HL-60 (cell line): ENCODE measurements at regions not wholly inside any gene's neighbourhood (a gene's known extent, or its start where the extent isn't known, plus 50 kb on each side); places are given as distances from the start of the nearest gene placed in this dataset.

Experiments
- DNase-seq, 2 experiments: peaks; one replicate each; pipeline ENCODE4 v3.0.0-alpha.2; 2010 to 2020; ENCODE audit warnings: low read depth in 1 of 2, low spot score in 1 of 2
- H3K27ac ChIP-seq: fragments of 250-450 bp; sonication (Bioruptor Pico); replicated peaks from 2 replicates; pipeline ENCODE4 v1.5.1; 2020; ENCODE audit warnings: mild to moderate bottlenecking, moderate library complexity
- H3K27me3 ChIP-seq: fragments of 250-450 bp; sonication (Bioruptor Pico); 2 replicates; pipeline ENCODE4 v1.5.1; 2021; ENCODE audit warnings: mild to moderate bottlenecking, moderate library complexity; ENCODE audit not compliant: insufficient read depth, poor library complexity, severe bottlenecking
- H3K4me3 ChIP-seq: replicated peaks from 2 replicates; pipeline ENCODE4 v1.5.1; 2011; ENCODE audit warnings: mild to moderate bottlenecking, control low read depth, low read length; ENCODE audit not compliant: insufficient read depth
- GABPA ChIP-seq: IDR thresholded peaks from 2 replicates; pipeline ENCODE4 v1.6.1; 2012; ENCODE audit warnings: low read depth
- POLR2AphosphoS5 ChIP-seq: IDR thresholded peaks from 2 replicates; pipeline ENCODE4 v1.6.1; 2012; ENCODE audit warnings: low read depth
- SPI1 ChIP-seq: IDR thresholded peaks from 2 replicates; pipeline ENCODE4 v1.6.1; 2012; ENCODE audit warnings: low read depth, mild to moderate bottlenecking, borderline replicate concordance
- TF ChIP-seq, protein P1 (sequence below): IDR thresholded peaks from one replicate; pipeline ENCODE4 v1.5.1; 2011; ENCODE audit warnings: low read length, control low read depth, inconsistent platforms; ENCODE audit not compliant: insufficient read depth
- TF ChIP-seq, protein P2 (sequence below): IDR thresholded peaks from 2 replicates; pipeline ENCODE4 v1.6.1; 2012; ENCODE audit warnings: low read depth; ENCODE audit not compliant: insufficient replicate concordance

DNA sequence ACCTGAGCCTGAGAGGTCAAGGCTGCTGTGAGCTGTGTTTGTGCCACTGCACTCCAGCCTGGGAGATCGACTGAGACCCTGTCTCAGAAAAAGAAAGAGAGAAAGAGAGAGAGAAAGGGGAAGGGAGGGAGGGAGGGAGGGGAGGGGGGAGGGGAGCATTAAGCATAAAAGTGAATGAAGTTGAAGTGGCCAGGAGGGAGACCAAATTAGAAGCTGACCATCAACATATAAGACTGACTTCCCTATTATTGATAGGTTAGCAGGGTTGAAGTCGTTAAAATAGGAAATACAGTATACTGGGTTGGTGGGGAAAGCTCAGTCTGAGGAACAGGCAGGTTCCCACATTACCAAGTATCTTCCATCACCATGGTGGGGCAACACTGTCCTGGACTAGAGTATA lies 117.1 kb upstream of the MKLN1 start:
- Histone ChIP-seq H3K27me3 (no peaks in the 10 kb centered on the region), H3K4me3 (no peak overlapping the region), H3K27ac (no peak overlapping the region)
- TF ChIP-seq SPI1 (no peak), GABPA (no peak), POLR2AphosphoS5 (no peak)
- TF ChIP-seq, protein P1, sequence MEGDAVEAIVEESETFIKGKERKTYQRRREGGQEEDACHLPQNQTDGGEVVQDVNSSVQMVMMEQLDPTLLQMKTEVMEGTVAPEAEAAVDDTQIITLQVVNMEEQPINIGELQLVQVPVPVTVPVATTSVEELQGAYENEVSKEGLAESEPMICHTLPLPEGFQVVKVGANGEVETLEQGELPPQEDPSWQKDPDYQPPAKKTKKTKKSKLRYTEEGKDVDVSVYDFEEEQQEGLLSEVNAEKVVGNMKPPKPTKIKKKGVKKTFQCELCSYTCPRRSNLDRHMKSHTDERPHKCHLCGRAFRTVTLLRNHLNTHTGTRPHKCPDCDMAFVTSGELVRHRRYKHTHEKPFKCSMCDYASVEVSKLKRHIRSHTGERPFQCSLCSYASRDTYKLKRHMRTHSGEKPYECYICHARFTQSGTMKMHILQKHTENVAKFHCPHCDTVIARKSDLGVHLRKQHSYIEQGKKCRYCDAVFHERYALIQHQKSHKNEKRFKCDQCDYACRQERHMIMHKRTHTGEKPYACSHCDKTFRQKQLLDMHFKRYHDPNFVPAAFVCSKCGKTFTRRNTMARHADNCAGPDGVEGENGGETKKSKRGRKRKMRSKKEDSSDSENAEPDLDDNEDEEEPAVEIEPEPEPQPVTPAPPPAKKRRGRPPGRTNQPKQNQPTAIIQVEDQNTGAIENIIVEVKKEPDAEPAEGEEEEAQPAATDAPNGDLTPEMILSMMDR: no peak
- TF ChIP-seq, protein P2, sequence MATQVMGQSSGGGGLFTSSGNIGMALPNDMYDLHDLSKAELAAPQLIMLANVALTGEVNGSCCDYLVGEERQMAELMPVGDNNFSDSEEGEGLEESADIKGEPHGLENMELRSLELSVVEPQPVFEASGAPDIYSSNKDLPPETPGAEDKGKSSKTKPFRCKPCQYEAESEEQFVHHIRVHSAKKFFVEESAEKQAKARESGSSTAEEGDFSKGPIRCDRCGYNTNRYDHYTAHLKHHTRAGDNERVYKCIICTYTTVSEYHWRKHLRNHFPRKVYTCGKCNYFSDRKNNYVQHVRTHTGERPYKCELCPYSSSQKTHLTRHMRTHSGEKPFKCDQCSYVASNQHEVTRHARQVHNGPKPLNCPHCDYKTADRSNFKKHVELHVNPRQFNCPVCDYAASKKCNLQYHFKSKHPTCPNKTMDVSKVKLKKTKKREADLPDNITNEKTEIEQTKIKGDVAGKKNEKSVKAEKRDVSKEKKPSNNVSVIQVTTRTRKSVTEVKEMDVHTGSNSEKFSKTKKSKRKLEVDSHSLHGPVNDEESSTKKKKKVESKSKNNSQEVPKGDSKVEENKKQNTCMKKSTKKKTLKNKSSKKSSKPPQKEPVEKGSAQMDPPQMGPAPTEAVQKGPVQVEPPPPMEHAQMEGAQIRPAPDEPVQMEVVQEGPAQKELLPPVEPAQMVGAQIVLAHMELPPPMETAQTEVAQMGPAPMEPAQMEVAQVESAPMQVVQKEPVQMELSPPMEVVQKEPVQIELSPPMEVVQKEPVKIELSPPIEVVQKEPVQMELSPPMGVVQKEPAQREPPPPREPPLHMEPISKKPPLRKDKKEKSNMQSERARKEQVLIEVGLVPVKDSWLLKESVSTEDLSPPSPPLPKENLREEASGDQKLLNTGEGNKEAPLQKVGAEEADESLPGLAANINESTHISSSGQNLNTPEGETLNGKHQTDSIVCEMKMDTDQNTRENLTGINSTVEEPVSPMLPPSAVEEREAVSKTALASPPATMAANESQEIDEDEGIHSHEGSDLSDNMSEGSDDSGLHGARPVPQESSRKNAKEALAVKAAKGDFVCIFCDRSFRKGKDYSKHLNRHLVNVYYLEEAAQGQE: no peak
- no peak for DNase-seq

DNA sequence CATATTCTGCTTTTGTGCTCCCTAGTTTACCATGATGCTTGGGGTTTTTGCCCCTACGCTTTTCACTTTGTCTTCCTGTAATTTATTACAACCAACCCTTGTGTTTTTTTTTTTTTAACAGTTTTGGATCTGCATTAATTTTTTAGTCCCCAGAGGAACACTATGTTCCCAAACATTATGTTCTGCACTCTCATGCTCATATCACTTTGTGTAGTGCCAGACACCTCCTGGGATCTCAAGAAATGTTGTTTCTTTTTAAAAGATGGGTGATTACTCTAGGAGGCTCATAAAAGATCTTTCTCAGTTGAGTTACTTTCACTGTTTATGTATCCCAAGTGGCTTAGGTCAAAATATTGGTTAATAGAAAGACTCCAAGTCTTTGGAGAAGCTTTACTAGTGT lies 116.2 kb upstream of the MKLN1 start:
- Histone ChIP-seq H3K27me3 (no peaks in the 10 kb centered on the region), H3K27ac (no peak overlapping the region), H3K4me3 (no peak overlapping the region)
- no peak for DNase-seq
- TF ChIP-seq, protein P2: no peak
- TF ChIP-seq, protein P1: no peak
- TF ChIP-seq GABPA (no peak), POLR2AphosphoS5 (no peak), SPI1 (no peak)

DNA sequence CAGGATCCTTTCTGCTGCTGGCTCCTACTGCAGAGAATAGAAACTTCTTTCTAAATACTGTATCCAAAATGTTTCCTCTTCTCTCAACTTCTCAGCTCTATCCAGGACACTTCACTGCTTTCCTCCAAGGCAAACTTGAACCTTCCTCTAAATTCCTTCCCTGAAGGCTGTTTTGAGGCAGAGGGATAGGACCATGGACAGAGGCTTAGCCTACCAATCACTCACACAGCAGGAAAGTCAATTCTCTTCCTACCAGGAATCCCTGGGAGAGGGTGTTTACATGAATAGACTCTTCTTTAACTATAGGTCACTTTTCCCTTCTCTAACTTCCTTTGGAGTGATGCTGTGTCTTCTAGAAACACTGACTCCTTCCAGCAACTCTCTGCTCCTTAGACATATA lies 115.6 kb upstream of the MKLN1 start:
- Histone ChIP-seq H3K27me3 (no peaks in the 10 kb centered on the region), H3K27ac (no peak overlapping the region), H3K4me3 (no peak overlapping the region)
- no peak for DNase-seq
- TF ChIP-seq, protein P2: peak; percentile 90
- no peak for TF ChIP-seq POLR2AphosphoS5

DNA sequence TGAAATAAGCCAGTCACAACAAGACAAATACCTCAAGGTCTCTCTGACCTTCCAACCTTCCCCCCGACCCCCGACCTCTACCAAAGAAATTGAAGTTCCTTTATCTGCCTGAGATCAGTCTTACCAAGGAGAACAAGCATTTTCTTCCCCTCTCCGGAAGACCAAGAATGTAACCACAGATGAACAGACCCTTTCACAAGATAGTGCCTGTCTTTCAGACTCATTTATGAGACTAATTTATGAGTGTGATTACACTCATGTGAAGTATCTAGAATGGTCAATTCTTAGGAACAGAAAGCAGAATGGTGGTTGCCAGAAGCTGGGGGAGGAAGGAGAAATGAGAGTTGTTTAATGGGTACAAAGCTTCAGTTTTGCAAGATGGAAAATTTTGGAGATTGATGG lies 108.9 kb upstream of the MKLN1 start:
- Histone ChIP-seq H3K27me3 (no peaks in the 10 kb centered on the region), H3K27ac (peak overlapping the region; percentile 56), H3K4me3 (no peak overlapping the region)
- TF ChIP-seq, protein P1: no peak
- TF ChIP-seq, protein P2: no peak
- TF ChIP-seq GABPA: no peak
- no peak for TF ChIP-seq POLR2AphosphoS5
- TF ChIP-seq SPI1: no peak
- DNase-seq: peak in 1 of 2 experiments; percentile 2
